GM18870 (cell line): ENCODE measurements at regions not wholly inside any gene's neighbourhood (a gene's known extent, or its start where the extent isn't known, plus 50 kb on each side); places are given as distances from the start of the nearest gene placed in this dataset.
"Not testable (repeated sequence)": the region's sequence is repeated elsewhere in the genome, so short reads cannot be mapped to it uniquely, and the experiment has no call there.

Source experiments
- ATAC-seq: cut with Tn5 transposase; IDR thresholded peaks from one replicate; pipeline ENCODE4 v1.9.1; 2021; ENCODE audit warnings: moderate library complexity; ENCODE audit not compliant: unreplicated experiment

- ATAC-seq: no peak
Measured at GRCh38 chr3:106508331-106508893, 639.6 kb upstream of the CBLB start.

GRCh38 chr3:106510206-106510605 is 641.4 kb upstream of the CBLB start:
- no peak for ATAC-seq

- no peak for ATAC-seq
Measured at GRCh38 chr3:106512846-106513245, 644.0 kb upstream of the CBLB start.

- no peak for ATAC-seq
Measured at GRCh38 chr3:106514431-106514830, 645.6 kb upstream of the CBLB start.

- no peak for ATAC-seq
Measured at GRCh38 chr3:106518516-106518915, 649.7 kb upstream of the CBLB start.

GRCh38 chr3:106522397-106522796 is 653.6 kb upstream of the CBLB start:
- ATAC-seq: no peak

GRCh38 chr3:106528932-106529331 is 660.1 kb upstream of the CBLB start:
- no peak for ATAC-seq

- ATAC-seq: no peak
Measured at GRCh38 chr3:106529738-106530137, 660.9 kb upstream of the CBLB start.

- no peak for ATAC-seq
Measured at GRCh38 chr3:106530367-106530766, 661.6 kb upstream of the CBLB start.

GRCh38 chr3:106531771-106532329 is 663.0 kb upstream of the CBLB start:
- ATAC-seq: not testable (repeated sequence)

GRCh38 chr3:106533093-106533787 is 664.4 kb upstream of the CBLB start:
- no peak for ATAC-seq

GRCh38 chr3:106533788-106534160 is 665.0 kb upstream of the CBLB start:
- ATAC-seq: no peak

- no peak for ATAC-seq
Measured at GRCh38 chr3:106534206-106534605, 665.4 kb upstream of the CBLB start.

GRCh38 chr3:106540743-106541142 is 671.9 kb upstream of the CBLB start:
- no peak for ATAC-seq

- ATAC-seq: peak; percentile 73
Measured at GRCh38 chr3:106542101-106542769, 673.4 kb upstream of the CBLB start.

- no peak for ATAC-seq
Measured at GRCh38 chr3:106552351-106553043, 683.7 kb upstream of the CBLB start.

- ATAC-seq: no peak
Measured at GRCh38 chr3:106560451-106560966, 691.7 kb upstream of the CBLB start.

GRCh38 chr3:106566277-106566676 is 697.5 kb upstream of the CBLB start:
- peak; percentile 96 for ATAC-seq

GRCh38 chr3:106570426-106570825 is 701.6 kb upstream of the CBLB start:
- ATAC-seq: no peak

GRCh38 chr3:106573605-106574004 is 704.8 kb upstream of the CBLB start:
- ATAC-seq: no peak

GRCh38 chr3:106575029-106575428 is 706.2 kb upstream of the CBLB start:
- no peak for ATAC-seq
